Stimulated activated CD4-positive, alpha-beta T cell treated with anti-CD3 and anti-CD28 coated beads, TNF-alpha, amount 100 ng/mL, for 24 hours (primary cell): ENCODE measurements at regions not wholly inside any gene's neighbourhood (a gene's known extent, or its start where the extent isn't known, plus 50 kb on each side); places are given as distances from the start of the nearest gene placed in this dataset.

Experiments
- DNase-seq, 3 experiments: peaks; one replicate each; pipeline ENCODE4 v3.0.0-alpha.2; 2020; ENCODE audit warnings: low read depth in 3 of 3

DNA sequence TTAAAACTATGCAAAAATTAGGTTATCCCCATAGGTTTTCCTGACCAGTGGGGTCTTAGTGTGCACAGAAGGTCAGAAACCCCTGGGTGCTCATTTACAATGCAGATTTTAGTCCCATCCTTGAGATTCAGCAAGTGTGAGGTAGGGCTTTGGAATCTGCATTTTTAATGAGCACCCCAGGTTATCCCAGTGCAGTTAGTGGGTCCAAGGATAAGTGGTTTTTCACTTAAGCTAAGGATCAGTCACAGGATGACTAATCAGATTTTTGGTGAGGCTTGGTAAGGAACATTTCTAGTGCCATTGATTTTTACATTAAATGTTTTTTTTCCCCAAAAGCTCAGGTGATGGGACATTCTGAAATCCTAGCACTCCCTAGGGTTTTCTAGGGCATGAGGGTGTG, 50.7 kb upstream of the MGAT5 start:
- DNase-seq = no peak
